GM23248 (cell line): ENCODE measurements at regions not wholly inside any gene's neighbourhood (a gene's known extent, or its start where the extent isn't known, plus 50 kb on each side); places are given as distances from the start of the nearest gene placed in this dataset.

Experiments
- EZH2 ChIP-seq: fragments of 200-600 bp; sonication (generic); IDR thresholded peaks from 2 replicates; pipeline ENCODE4 v1.6.1; 2018; ENCODE audit warnings: antibody characterized with exemption, mild to moderate bottlenecking; ENCODE audit not compliant: insufficient read depth, poor library complexity, severe bottlenecking
- EZH2phosphoT487 ChIP-seq: fragments of 200-600 bp; sonication (generic); IDR thresholded peaks from 2 replicates; pipeline ENCODE4 v1.6.1; 2018; ENCODE audit warnings: antibody characterized with exemption, moderate library complexity, mild to moderate bottlenecking, low read depth; ENCODE audit not compliant: insufficient read depth

- TF ChIP-seq EZH2 (no peak), EZH2phosphoT487 (no peak)
These were observed 275.7 kb downstream of the PAX1 start for GRCh38 chr20:21981179-21981578.
